ENCODE measurements at regions not wholly inside any gene's neighbourhood (a gene's known extent, or its start where the extent isn't known, plus 50 kb on each side); places are given as distances from the start of the nearest gene placed in this dataset.

- POLR2A ChIA-PET = no interaction called here
- peaks cover 2% of the 10 kb centered on the region; the same call in 1 of the 2 replicates for H3K9me3 ChIP-seq
- no peaks in the 10 kb centered on the region for H3F3A ChIP-seq (replicated peaks; ENCODE audit: insufficient read depth)
Observed at GRCh38 chr6:103356531-103356930, 1503.2 kb downstream of the HACE1 start.

GRCh38 chr6:103344554-103345163 is 1515.1 kb downstream of the HACE1 start:
- ChIA-PET CTCF (no interaction called here), POLR2A (no interaction called here)
- H3K9ac ChIP-seq = no peak overlapping the region
- H3K9me3 ChIP-seq = no peaks in the 10 kb centered on the region
- H3K27ac ChIP-seq (ENCODE audit: low read depth in 2 of 2, low read length in 1 of 2) = no peak overlapping the region
- no peaks in the 10 kb centered on the region for H3K9me2 ChIP-seq
- no peaks in the 10 kb centered on the region for H3K79me2 ChIP-seq (ENCODE audit: insufficient read depth)
- H3K4me2 ChIP-seq = no peak overlapping the region
- DNase-seq = no peak
- H3K27me3 ChIP-seq (ENCODE audit: insufficient read depth) = no peaks in the 10 kb centered on the region
- H3K36me3 ChIP-seq (replicated peaks in 1 of 2; ENCODE audit: control insufficient read depth in 1 of 2, insufficient read depth in 2 of 2, low read length in 1 of 2) = no peaks in the 10 kb centered on the region
- WGBS (ENCODE audit: low lambda C conversion rate) = 76% methylated on average over 2 of the region's 2 CpGs
- no peaks in the 10 kb centered on the region for H3K4me1 ChIP-seq (ENCODE audit: control insufficient read depth in 1 of 2, insufficient read depth in 2 of 2, low read depth in 1 of 2, low read length in 1 of 2)
- no peak overlapping the region for H2AFZ ChIP-seq (ENCODE audit: low read depth)
- no peak overlapping the region for H3K4me3 ChIP-seq (ENCODE audit: low read depth in 2 of 2, low read length in 1 of 2)
- no peaks in the 10 kb centered on the region for H3F3A ChIP-seq (replicated peaks; ENCODE audit: insufficient read depth)
- H4K20me1 ChIP-seq (ENCODE audit: insufficient read depth) = no peaks in the 10 kb centered on the region
- TF ChIP-seq POLR2AphosphoS5 (IDR thresholded peaks at IDR 0.05; ENCODE audit: low read depth, low read length) = no peak
- no peak for TF ChIP-seq NRF1 (IDR thresholded peaks at IDR 0.05; ENCODE audit: low read depth, low read length)
- no peak for TF ChIP-seq ELF1 (IDR thresholded peaks at IDR 0.05)
- no peak for TF ChIP-seq EP300 (IDR thresholded peaks at IDR 0.05; ENCODE audit: borderline replicate concordance in 1 of 2, low read depth in 1 of 2, low read length in 1 of 2)
- no peak for TF ChIP-seq RXRA (IDR thresholded peaks at IDR 0.05; ENCODE audit: borderline replicate concordance, low read depth)
- no peak for TF ChIP-seq SIN3A (IDR thresholded peaks at IDR 0.05; ENCODE audit: borderline replicate concordance, low read depth, low read length)
- TF ChIP-seq ZBTB33 (IDR thresholded peaks at IDR 0.05; ENCODE audit: borderline replicate concordance, low read depth) = no peak
- no peak for TF ChIP-seq IRF3 (IDR thresholded peaks at IDR 0.05; ENCODE audit: low read depth, low read length)
- TF ChIP-seq CTCF (IDR thresholded peaks at IDR 0.05) = no peak
- TF ChIP-seq EZH2phosphoT487 (IDR thresholded peaks at IDR 0.05; ENCODE audit: borderline replicate concordance, low read depth) = no peak
- TF ChIP-seq REST (IDR thresholded peaks at IDR 0.05; ENCODE audit: low read depth, low read length) = no peak

More at GRCh38 chr6:103356531-103356930, 1503.2 kb downstream of the HACE1 start:
- TF ChIP-seq POLR2AphosphoS5 (IDR thresholded peaks at IDR 0.05; ENCODE audit: low read depth, low read length) = no peak
- no peak for TF ChIP-seq USF2 (IDR thresholded peaks at IDR 0.05; ENCODE audit: borderline replicate concordance, low read depth, low read length)
- no peak for TF ChIP-seq FOXJ3 (CRISPR knock-in tag; IDR thresholded peaks at IDR 0.05)
- TF ChIP-seq RAD21 (IDR thresholded peaks at IDR 0.05; ENCODE audit: low read length) = no peak
- TF ChIP-seq RXRA (IDR thresholded peaks at IDR 0.05; ENCODE audit: borderline replicate concordance, low read depth) = no peak
- TF ChIP-seq SMC3 (IDR thresholded peaks at IDR 0.05; ENCODE audit: low read depth, low read length) = no peak
- no peak for TF ChIP-seq MAX (IDR thresholded peaks at IDR 0.05; ENCODE audit: low read depth)
- no peaks in the 10 kb centered on the region for H4K20me1 ChIP-seq (ENCODE audit: insufficient read depth)
- no peak overlapping the region for H3K27ac ChIP-seq (ENCODE audit: low read depth in 2 of 2, low read length in 1 of 2)
- H3K4me1 ChIP-seq (ENCODE audit: control insufficient read depth in 1 of 2, insufficient read depth in 2 of 2, low read depth in 1 of 2, low read length in 1 of 2) = no peaks in the 10 kb centered on the region
- DNase-seq = no peak
- peaks cover 3% of the 10 kb centered on the region; the same call in 1 of the 2 replicates for H3K9me2 ChIP-seq
- H3K36me3 ChIP-seq (replicated peaks in 1 of 2; ENCODE audit: control insufficient read depth in 1 of 2, insufficient read depth in 2 of 2, low read length in 1 of 2) = no peaks in the 10 kb centered on the region
- CTCF ChIA-PET = interaction anchor here (1.2 kb wide), 1 partner anchor 30 kb away, joined by 3 read pairs; no protein-coding TSS in a partner anchor
- H3K4me3 ChIP-seq (ENCODE audit: low read depth in 2 of 2, low read length in 1 of 2) = no peak overlapping the region
- no peaks in the 10 kb centered on the region for H3K79me2 ChIP-seq (ENCODE audit: insufficient read depth)
- no peaks in the 10 kb centered on the region for H3K27me3 ChIP-seq (ENCODE audit: insufficient read depth)
- no peak overlapping the region for H2AFZ ChIP-seq (ENCODE audit: low read depth)
- no peak overlapping the region for H3K4me2 ChIP-seq
- WGBS (ENCODE audit: low lambda C conversion rate) = 32% methylated on average over 1 of the region's 1 CpG
- no peak overlapping the region for H3K9ac ChIP-seq
